AG10803 (cell line): ENCODE measurements at regions not wholly inside any gene's neighbourhood (a gene's known extent, or its start where the extent isn't known, plus 50 kb on each side); places are given as distances from the start of the nearest gene placed in this dataset.

Source experiments
- DNase-seq: peaks from one replicate; pipeline ENCODE4 v3.0.0; 2010; ENCODE audit warnings: low read depth
- H3K4me3 ChIP-seq: 2 replicates; pipeline ENCODE4 v1.5.1; 2011; ENCODE audit warnings: mild to moderate bottlenecking, low read length, control low read depth
- TF ChIP-seq, protein P1 (sequence below): conservative IDR thresholded peaks from 2 replicates; pipeline ENCODE4 v1.5.1; 2011; ENCODE audit warnings: mild to moderate bottlenecking, low read length, control low read depth, inconsistent platforms

DNA sequence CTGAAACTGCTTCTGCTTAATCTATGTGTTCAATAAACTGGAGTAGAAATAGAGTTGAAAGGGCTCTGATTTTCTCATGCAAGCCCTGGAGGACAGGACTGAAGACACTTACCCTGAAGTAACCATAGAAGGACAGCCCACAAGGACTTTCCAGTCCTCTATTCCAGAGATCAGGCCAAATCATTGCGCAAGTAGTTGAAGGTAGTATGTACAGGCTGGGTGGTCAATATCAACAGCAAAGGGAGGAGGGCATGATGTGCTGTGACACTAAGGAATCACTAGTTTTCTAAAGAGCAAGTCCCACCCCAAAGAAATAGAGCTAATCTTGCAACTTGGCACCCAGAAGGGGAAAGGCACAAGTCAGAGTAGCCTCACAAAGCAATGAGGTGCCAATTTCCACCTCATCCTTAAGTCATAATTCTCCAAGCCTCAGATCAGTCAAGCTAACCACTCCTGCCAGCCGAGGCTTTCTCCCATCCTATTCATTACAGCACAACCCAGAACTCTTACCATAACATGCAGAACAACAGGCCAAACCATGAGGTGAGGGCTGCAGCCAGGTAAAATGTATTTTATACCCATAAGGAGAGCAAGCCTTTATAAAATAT is 533.5 kb downstream of the TNS1 start:
- DNase-seq: no peak

DNA sequence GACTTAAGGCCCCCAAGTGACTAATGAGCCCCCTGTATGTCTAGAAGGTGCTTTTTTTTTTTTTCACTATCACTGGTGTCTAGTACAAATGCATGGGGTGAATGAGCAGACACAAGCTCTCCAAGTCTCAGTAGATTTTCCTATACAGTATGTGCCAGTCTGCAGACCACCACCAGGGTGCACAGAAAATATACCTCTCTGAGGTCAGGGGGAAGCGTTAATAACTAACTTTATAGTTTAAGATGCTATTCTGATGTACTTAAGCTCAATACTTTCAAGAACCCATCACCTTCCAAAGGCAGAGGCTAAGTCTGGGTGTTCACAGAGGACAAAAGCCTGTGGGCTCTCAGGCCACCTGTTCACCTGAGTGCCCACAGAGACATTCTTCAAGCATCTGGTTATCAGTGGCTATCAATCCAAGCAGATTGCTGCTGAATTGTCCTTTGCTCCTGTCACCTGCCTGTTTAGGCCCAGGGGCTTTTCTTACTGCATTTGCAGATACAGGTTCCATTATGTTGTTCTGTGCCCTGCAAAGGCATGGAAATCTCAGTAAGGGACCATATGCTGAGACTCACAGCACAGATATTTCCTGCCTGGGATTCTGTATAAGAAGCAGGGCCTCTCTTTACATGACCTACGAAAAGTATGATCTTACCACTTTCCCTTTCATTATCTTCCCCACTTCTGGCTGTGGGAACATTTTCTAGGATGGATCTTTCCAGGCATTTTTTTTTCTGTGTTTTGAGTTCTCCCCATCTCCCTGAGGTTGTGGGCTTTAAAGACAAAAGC is 534.6 kb downstream of the TNS1 start:
- TF ChIP-seq, protein P1, sequence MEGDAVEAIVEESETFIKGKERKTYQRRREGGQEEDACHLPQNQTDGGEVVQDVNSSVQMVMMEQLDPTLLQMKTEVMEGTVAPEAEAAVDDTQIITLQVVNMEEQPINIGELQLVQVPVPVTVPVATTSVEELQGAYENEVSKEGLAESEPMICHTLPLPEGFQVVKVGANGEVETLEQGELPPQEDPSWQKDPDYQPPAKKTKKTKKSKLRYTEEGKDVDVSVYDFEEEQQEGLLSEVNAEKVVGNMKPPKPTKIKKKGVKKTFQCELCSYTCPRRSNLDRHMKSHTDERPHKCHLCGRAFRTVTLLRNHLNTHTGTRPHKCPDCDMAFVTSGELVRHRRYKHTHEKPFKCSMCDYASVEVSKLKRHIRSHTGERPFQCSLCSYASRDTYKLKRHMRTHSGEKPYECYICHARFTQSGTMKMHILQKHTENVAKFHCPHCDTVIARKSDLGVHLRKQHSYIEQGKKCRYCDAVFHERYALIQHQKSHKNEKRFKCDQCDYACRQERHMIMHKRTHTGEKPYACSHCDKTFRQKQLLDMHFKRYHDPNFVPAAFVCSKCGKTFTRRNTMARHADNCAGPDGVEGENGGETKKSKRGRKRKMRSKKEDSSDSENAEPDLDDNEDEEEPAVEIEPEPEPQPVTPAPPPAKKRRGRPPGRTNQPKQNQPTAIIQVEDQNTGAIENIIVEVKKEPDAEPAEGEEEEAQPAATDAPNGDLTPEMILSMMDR: no peak
- H3K4me3 ChIP-seq: no peak overlapping the region
- DNase-seq: no peak

More for the DNA sequence above, 533.5 kb downstream of the TNS1 start:
- TF ChIP-seq, protein P1: no peak
- no peak overlapping the region for H3K4me3 ChIP-seq

DNA sequence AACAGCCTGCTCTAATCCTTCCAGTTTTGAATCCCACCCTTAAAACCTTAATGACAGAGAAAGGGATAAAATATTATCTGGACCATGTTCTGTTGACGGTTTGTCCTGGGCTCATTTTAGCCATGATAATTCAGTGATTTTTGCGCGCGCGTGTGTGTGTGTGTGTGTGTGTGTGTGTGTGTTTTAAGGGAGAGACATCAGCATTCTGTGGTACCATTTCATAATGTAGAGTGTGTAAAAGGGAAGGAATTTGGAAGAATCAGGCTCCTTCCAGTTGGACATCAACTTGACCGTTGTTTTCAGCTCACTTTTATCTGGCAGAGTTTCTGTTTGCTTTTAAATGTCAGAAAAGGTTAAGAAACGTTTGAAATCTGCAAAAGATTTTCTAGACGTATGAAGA is 535.5 kb downstream of the TNS1 start:
- H3K4me3 ChIP-seq: no peak overlapping the region
- TF ChIP-seq, protein P1: no peak
- DNase-seq: peak; percentile 67

DNA sequence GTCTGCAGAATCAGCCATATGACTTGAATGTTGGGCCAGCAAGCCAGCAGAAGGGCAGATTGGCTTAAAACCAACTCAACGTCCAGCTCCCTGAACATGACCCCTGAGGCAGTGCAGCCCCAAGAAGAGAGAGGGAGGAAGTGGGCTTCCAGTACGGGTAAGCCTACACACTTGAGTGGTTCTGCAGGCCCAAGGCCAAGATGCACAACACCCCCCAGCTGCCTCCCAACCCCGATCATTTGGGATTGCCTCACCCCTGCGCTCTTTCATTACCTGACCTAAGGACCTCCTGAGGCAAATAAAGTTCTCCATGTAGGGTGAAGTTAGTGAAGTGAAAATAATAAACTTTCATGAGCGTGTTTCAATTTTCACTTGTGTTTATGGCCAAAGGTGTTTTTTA is 536.0 kb downstream of the TNS1 start:
- TF ChIP-seq, protein P1: no peak
- no peak for DNase-seq
- H3K4me3 ChIP-seq: no peak overlapping the region

DNA sequence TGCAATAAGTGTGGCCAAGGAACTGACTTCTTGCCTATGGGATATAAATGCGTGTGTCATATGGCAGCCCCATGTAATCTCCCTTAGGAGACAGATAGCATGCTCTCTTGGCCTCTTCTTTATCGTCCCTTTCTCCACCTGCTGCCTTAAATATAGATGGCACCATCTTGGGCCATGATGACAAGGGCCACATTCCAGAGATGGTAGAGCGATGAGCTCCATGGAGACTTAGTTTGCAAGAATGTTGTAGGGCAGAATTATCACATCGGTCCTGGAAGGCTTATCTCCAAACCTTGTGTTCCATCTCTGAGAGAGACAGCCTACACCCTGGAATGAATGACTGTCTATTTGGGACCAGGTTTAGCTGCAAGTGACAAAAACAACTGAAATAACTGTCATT is 536.7 kb downstream of the TNS1 start:
- DNase-seq: no peak
- TF ChIP-seq, protein P1: no peak
- no peak overlapping the region for H3K4me3 ChIP-seq

DNA sequence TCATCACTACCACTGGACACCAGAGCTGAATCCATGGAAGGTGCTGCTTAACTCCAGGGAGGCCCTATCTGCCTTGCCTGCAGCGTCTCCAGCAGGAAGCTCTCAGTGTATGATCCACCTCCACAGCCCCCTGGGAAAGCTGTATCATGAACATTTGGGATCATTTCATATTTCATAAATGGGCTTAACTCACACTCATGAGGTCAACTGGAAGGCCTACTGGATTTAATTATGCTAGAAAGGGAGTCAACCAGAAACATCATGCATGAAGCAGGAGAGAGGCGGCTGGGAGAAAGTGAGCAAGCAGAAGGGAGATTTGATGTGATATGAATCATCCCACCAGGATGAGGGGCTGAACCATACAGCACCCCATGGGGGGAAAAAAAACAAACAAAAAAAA is 537.7 kb downstream of the TNS1 start:
- TF ChIP-seq, protein P1: no peak
- no peak overlapping the region for H3K4me3 ChIP-seq
- peak; percentile 16 for DNase-seq
